ENCODE measurements at regions not wholly inside any gene's neighbourhood (a gene's known extent, or its start where the extent isn't known, plus 50 kb on each side); places are given as distances from the start of the nearest gene placed in this dataset.

DNA sequence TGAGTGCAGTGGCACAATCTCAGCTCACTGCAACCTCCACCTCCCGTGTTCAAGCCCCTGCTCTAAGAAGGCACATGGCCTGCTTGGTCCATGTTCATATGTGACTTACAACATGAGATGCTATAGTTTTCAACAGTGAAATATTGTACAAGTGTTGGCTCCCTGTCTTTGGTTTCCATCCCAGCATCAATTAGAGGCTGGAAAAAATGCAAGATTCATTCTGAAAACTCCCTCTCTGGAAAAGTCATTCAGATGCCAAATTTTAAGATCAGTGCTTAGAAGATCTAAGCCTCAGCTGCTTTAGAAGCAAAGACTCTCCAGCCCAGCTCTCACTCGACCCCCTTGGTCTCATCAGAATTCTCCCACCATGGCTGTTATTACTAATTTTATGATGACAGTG lies 398.9 kb downstream of the KIF16B start:
- no peak for TF ChIP-seq POLR2A (IDR thresholded peaks at IDR 0.05)
- TF ChIP-seq, protein P1, sequence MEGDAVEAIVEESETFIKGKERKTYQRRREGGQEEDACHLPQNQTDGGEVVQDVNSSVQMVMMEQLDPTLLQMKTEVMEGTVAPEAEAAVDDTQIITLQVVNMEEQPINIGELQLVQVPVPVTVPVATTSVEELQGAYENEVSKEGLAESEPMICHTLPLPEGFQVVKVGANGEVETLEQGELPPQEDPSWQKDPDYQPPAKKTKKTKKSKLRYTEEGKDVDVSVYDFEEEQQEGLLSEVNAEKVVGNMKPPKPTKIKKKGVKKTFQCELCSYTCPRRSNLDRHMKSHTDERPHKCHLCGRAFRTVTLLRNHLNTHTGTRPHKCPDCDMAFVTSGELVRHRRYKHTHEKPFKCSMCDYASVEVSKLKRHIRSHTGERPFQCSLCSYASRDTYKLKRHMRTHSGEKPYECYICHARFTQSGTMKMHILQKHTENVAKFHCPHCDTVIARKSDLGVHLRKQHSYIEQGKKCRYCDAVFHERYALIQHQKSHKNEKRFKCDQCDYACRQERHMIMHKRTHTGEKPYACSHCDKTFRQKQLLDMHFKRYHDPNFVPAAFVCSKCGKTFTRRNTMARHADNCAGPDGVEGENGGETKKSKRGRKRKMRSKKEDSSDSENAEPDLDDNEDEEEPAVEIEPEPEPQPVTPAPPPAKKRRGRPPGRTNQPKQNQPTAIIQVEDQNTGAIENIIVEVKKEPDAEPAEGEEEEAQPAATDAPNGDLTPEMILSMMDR (IDR thresholded peaks at IDR 0.05), result no peak

Measured in thyroid gland (tissue), 4 donors.